ENCODE measurements at regions not wholly inside any gene's neighbourhood (a gene's known extent, or its start where the extent isn't known, plus 50 kb on each side); places are given as distances from the start of the nearest gene placed in this dataset.

GRCh38 chr15:35673093-35673684 lies 127.2 kb upstream of the DPH6 start (continued):
- no peak for TF ChIP-seq MXD1 (CRISPR knock-in tag; IDR thresholded peaks at IDR 0.05; ENCODE audit: borderline replicate concordance, poor library complexity, severe bottlenecking)
- no peak for TF ChIP-seq HDAC3 (IDR thresholded peaks at IDR 0.05; ENCODE audit: borderline replicate concordance, partially characterized antibody)
- TF ChIP-seq BACH1 (tag; IDR thresholded peaks at IDR 0.05) = no peak
- no peak for TF ChIP-seq GTF2A2 (tag; IDR thresholded peaks at IDR 0.05)
- no peak for TF ChIP-seq FOXP4 (CRISPR knock-in tag; IDR thresholded peaks at IDR 0.05; ENCODE audit: borderline replicate concordance)
- peak; percentile 57; the same call in 1 of the 2 replicates for TF ChIP-seq BHLHE40 (IDR thresholded peaks at IDR 0.05; ENCODE audit: low read length)
- TF ChIP-seq FOXJ2 (tag; IDR thresholded peaks at IDR 0.05) = no peak
- peak; percentile 25; the same call in 1 of the 2 replicates for TF ChIP-seq SMARCE1 (IDR thresholded peaks at IDR 0.05)
- no peak for TF ChIP-seq E4F1 (CRISPR knock-in tag; IDR thresholded peaks at IDR 0.05; ENCODE audit: borderline replicate concordance)
- no peak for TF ChIP-seq ZNF263 (CRISPR knock-in tag; IDR thresholded peaks at IDR 0.05; ENCODE audit: borderline replicate concordance)
- no peak for TF ChIP-seq ZNF134 (CRISPR knock-in tag; conservative IDR thresholded peaks at IDR 0.05)
- TF ChIP-seq RFX5 (IDR thresholded peaks at IDR 0.05; ENCODE audit: low read depth, low read length) = no peak
- TF ChIP-seq COPS2 (conservative IDR thresholded peaks at IDR 0.05) = no peak
